PC-3 (cell line): ENCODE measurements at regions not wholly inside any gene's neighbourhood (a gene's known extent, or its start where the extent isn't known, plus 50 kb on each side); places are given as distances from the start of the nearest gene placed in this dataset.

Experiments used
- ATAC-seq: fragments of 200-7000 bp; cut with Tn5 transposase; 2 replicates; pipeline ENCODE4 v1.9.1; 2020; ENCODE audit warnings: mild to moderate bottlenecking, moderate library complexity
- BruUV-seq: library from RNA; stranded (reverse); fragments of 400-500 nt; replicated peaks from 2 replicates; lab custom pipeline; 2021; lab: Mats Ljungman, UMichigan
- CTCF ChIA-PET: fragments of 300-600 bp; sonication (Branson Sonifier 250); formaldehyde crosslinking; loops from one replicate; lab custom pipeline; 2022; ENCODE audit warnings: antibody characterized with exemption; lab: Charles Lee
- POLR2A ChIA-PET: fragments of 300-600 bp; sonication (Branson Sonifier 250); formaldehyde crosslinking; loops from one replicate; lab custom pipeline; 2022; ENCODE audit warnings: antibody characterized with exemption; ENCODE audit not compliant: unreplicated experiment; lab: Charles Lee
- DNase-seq: peaks from one replicate; pipeline ENCODE4 v3.0.0-alpha.2; 2015
- H2AFZ ChIP-seq: fragments of 300-600 bp; sonication (generic); 2 replicates; pipeline ENCODE4 v1.6.0; 2016; ENCODE audit warnings: antibody characterized with exemption, low read length
- H3F3A ChIP-seq: fragments of 300-600 bp; sonication (generic); one replicate; pipeline ENCODE4 v1.6.0; 2017; ENCODE audit warnings: antibody characterized with exemption, low read length, control low read depth, mild to moderate bottlenecking; ENCODE audit not compliant: unreplicated experiment
- H3K27ac ChIP-seq: fragments of 300-600 bp; sonication (generic); 2 replicates; pipeline ENCODE4 v1.5.1; 2016; ENCODE audit warnings: mild to moderate bottlenecking, low read length
- H3K27me3 ChIP-seq: fragments of 300-600 bp; sonication (generic); 2 replicates; pipeline ENCODE4 v1.6.1; 2016; ENCODE audit warnings: low read length, mixed read lengths
- H3K36me3 ChIP-seq: fragments of 300-600 bp; sonication (generic); 2 replicates; pipeline ENCODE4 v1.6.1; 2016; ENCODE audit warnings: low read depth, mixed run types, low read length, mixed read lengths
- H3K4me1 ChIP-seq: fragments of 300-600 bp; sonication (generic); 2 replicates; pipeline ENCODE4 v1.5.1; 2016; ENCODE audit warnings: low read length; ENCODE audit not compliant: insufficient read depth
- H3K4me2 ChIP-seq: fragments of 300-600 bp; sonication (generic); 2 replicates; pipeline ENCODE4 v1.6.0; 2016; ENCODE audit warnings: low read length
- H3K4me3 ChIP-seq: fragments of 300-600 bp; sonication (generic); 2 replicates; pipeline ENCODE4 v1.5.1; 2016; ENCODE audit warnings: mild to moderate bottlenecking, low read length, mixed read lengths
- H3K79me2 ChIP-seq: fragments of 300-600 bp; sonication (generic); 2 replicates; pipeline ENCODE4 v1.6.1; 2017; ENCODE audit warnings: low read length, mixed read lengths
- H3K9ac ChIP-seq: fragments of 300-600 bp; sonication (generic); 2 replicates; pipeline ENCODE4 v1.6.0; 2016; ENCODE audit warnings: mild to moderate bottlenecking, low read length
- H3K9me2 ChIP-seq: fragments of 300-600 bp; sonication (generic); replicated peaks from 2 replicates; pipeline ENCODE4 v1.6.1; 2016; ENCODE audit warnings: mixed run types, low read length, mixed read lengths
- H3K9me3 ChIP-seq: fragments of 300-600 bp; sonication (generic); 2 replicates; pipeline ENCODE4 v1.6.1; 2016; ENCODE audit warnings: low read length, mixed read lengths
- H4K20me1 ChIP-seq: fragments of 300-600 bp; sonication (generic); 2 replicates; pipeline ENCODE4 v1.6.1; 2016; ENCODE audit warnings: low read length, mixed read lengths
- EZH2 ChIP-seq: fragments of 300-600 bp; sonication (generic); IDR thresholded peaks from one replicate; pipeline ENCODE4 v1.6.1; 2017; ENCODE audit warnings: antibody characterized with exemption, mild to moderate bottlenecking, low read length; ENCODE audit not compliant: unreplicated experiment
- EZH2phosphoT487 ChIP-seq: fragments of 300-600 bp; sonication (generic); IDR thresholded peaks from 2 replicates; pipeline ENCODE4 v1.6.1; 2018; ENCODE audit warnings: mild to moderate bottlenecking, antibody characterized with exemption, low read length, borderline replicate concordance
- intact Hi-C: fragments of 100-400 bp; cut with micrococcal nuclease; formaldehyde crosslinking; loops from 2 replicates; pipeline ENCODE4 v1.9.0; 2023
- TF ChIP-seq, protein P1 (sequence below): fragments of 300-600 bp; sonication (generic); conservative IDR thresholded peaks from 2 replicates; pipeline ENCODE4 v1.5.1; 2017; ENCODE audit warnings: antibody characterized with exemption, low read depth, mild to moderate bottlenecking, low read length

- H3K4me2 ChIP-seq = no peak overlapping the region
- no peaks in the 10 kb centered on the region for H3K79me2 ChIP-seq
- no peak overlapping the region for H2AFZ ChIP-seq
- ATAC-seq = no peak
- no peaks in the 10 kb centered on the region for H3K4me1 ChIP-seq
- no peak overlapping the region for H3K9ac ChIP-seq
- no TSS peak for BruUV-seq
- H3K4me3 ChIP-seq = no peak overlapping the region
- no peaks in the 10 kb centered on the region for H3K9me3 ChIP-seq
- no peak overlapping the region for H3K27ac ChIP-seq
- no peaks in the 10 kb centered on the region for H3F3A ChIP-seq
- DNase-seq = no peak
- TF ChIP-seq EZH2 (no peak), EZH2phosphoT487 (no peak)
- TF ChIP-seq, protein P1, sequence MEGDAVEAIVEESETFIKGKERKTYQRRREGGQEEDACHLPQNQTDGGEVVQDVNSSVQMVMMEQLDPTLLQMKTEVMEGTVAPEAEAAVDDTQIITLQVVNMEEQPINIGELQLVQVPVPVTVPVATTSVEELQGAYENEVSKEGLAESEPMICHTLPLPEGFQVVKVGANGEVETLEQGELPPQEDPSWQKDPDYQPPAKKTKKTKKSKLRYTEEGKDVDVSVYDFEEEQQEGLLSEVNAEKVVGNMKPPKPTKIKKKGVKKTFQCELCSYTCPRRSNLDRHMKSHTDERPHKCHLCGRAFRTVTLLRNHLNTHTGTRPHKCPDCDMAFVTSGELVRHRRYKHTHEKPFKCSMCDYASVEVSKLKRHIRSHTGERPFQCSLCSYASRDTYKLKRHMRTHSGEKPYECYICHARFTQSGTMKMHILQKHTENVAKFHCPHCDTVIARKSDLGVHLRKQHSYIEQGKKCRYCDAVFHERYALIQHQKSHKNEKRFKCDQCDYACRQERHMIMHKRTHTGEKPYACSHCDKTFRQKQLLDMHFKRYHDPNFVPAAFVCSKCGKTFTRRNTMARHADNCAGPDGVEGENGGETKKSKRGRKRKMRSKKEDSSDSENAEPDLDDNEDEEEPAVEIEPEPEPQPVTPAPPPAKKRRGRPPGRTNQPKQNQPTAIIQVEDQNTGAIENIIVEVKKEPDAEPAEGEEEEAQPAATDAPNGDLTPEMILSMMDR = no peak
- H3K9me2 ChIP-seq = no peaks in the 10 kb centered on the region
- H4K20me1 ChIP-seq = no peaks in the 10 kb centered on the region
- intact Hi-C loops = no loop called here
- H3K36me3 ChIP-seq = no peaks in the 10 kb centered on the region
- ChIA-PET POLR2A (no interaction called here), CTCF (no interaction called here)
- H3K27me3 ChIP-seq = no peaks in the 10 kb centered on the region
These were observed 509.5 kb upstream of the CELF2 start for GRCh38 chr10:10508211-10508610.

DNA sequence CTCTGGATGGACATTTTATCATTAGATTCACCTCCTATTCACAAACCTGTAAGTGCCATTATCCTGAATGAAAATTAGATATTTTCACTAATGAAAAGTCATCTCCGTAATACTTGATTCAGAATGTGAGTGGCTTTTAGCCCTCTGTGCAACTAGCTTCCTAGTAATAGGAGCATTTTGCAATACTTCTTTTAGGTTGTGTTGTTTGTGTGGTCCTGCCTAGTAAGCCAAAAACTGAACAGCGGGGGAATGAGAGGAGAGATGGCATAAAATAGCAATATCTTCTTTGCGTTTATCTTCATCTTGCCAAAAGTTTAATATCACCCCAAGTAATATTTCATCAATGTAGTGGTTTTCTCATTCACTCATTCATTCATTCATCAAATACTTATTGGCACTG, 507.5 kb upstream of the CELF2 start:
- Histone ChIP-seq H4K20me1 (no peaks in the 10 kb centered on the region), H3K27me3 (no peaks in the 10 kb centered on the region), H3K27ac (no peak overlapping the region), H3K4me1 (no peaks in the 10 kb centered on the region), H3K4me2 (no peak overlapping the region), H3K36me3 (no peaks in the 10 kb centered on the region), H2AFZ (no peak overlapping the region), H3K9me3 (no peaks in the 10 kb centered on the region), H3K4me3 (no peak overlapping the region), H3K79me2 (no peaks in the 10 kb centered on the region), H3F3A (no peaks in the 10 kb centered on the region), H3K9me2 (no peaks in the 10 kb centered on the region), H3K9ac (no peak overlapping the region)
- intact Hi-C loops = no loop called here
- DNase-seq (no peak), ATAC-seq (no peak)
- BruUV-seq = no TSS peak
- TF ChIP-seq EZH2phosphoT487 = no peak
- TF ChIP-seq EZH2 = no peak
- TF ChIP-seq, protein P1 = no peak
- ChIA-PET CTCF (no interaction called here), POLR2A (no interaction called here)

DNA sequence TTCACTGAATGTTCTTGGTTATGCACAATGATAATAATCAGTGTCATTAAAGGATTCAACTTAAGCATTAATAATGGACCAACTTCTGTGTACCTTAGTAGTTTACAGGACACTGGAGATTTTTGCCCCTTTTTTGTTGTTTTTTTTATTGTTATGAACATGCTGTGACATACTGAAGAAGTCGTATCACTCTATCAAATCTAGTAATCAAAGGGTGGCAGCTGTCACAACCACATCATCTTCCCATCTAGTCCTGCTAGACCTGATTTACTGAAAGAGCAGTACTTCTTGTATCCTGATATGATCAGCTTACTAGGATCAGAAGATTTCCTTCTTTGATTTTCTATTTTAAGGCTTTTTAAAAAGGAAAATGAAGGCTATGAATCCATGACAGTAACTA, 504.6 kb upstream of the CELF2 start:
- Histone ChIP-seq H3K4me1 (no peaks in the 10 kb centered on the region), H3K36me3 (no peaks in the 10 kb centered on the region), H3K79me2 (no peaks in the 10 kb centered on the region), H3K27me3 (no peaks in the 10 kb centered on the region), H2AFZ (no peak overlapping the region), H3K4me3 (no peak overlapping the region), H3F3A (no peaks in the 10 kb centered on the region), H3K9ac (no peak overlapping the region), H3K4me2 (no peak overlapping the region), H3K9me2 (no peaks in the 10 kb centered on the region), H3K27ac (no peak overlapping the region), H3K9me3 (no peaks in the 10 kb centered on the region), H4K20me1 (no peaks in the 10 kb centered on the region)
- ATAC-seq (no peak), DNase-seq (no peak)
- POLR2A ChIA-PET = no interaction called here
- no peak for TF ChIP-seq EZH2
- no peak for TF ChIP-seq EZH2phosphoT487
- TF ChIP-seq, protein P1 = no peak
- intact Hi-C loops = no loop called here
- BruUV-seq = no TSS peak
- CTCF ChIA-PET = no interaction called here
